ENCODE measurements at regions not wholly inside any gene's neighbourhood (a gene's known extent, or its start where the extent isn't known, plus 50 kb on each side); places are given as distances from the start of the nearest gene placed in this dataset.

DNA sequence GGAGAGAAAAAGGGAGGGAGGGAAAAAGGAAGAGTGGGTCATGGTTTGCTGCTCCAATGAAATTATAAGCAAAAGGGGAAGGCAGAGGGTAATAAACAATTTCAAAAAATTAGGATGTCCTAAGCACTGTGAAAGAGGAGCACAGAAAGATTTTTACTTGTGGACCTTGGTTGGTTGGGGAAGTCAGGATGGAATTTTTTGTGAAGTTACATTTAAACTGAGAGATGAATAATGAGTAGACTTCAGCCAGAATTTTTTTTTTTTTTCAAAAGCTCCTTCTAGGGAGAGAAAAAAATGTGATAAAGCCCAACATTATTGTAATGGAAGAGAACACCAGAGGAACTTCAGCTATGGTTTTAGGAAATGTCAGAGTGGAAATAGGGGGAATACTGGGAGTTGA is 515.9 kb upstream of the PAPPA start:
- Histone ChIP-seq H3K36me3 (replicated peaks in 1 of 2; ENCODE audit: control insufficient read depth in 1 of 2, insufficient read depth in 2 of 2, low read length in 1 of 2) (peaks cover 0 to 4% of the 10 kb centered on the region in 2 experiments), H4K20me1 (ENCODE audit: insufficient read depth) (no peaks in the 10 kb centered on the region), H3K9me2 (no peaks in the 10 kb centered on the region), H3K9ac (peak overlapping the region; percentile 39; the same call in 1 of the 2 replicates), H3K4me2 (no peak overlapping the region), H3K27ac (ENCODE audit: low read depth in 2 of 2, low read length in 1 of 2) (peak overlapping the region in 1 of 2 experiments; percentile 60; a peak in 2 of 4 replicates), H3K4me1 (ENCODE audit: control insufficient read depth in 1 of 2, insufficient read depth in 2 of 2, low read depth in 1 of 2, low read length in 1 of 2) (peaks cover 0 to 36% of the 10 kb centered on the region in 2 experiments; a peak in 2 of 4 replicates), H3K79me2 (ENCODE audit: insufficient read depth) (no peaks in the 10 kb centered on the region), H2AFZ (ENCODE audit: low read depth) (0 out of 2 replicates have a peak overlapping the region, but pooled peaks have one; percentile 3), H3K9me3 (no peaks in the 10 kb centered on the region), H3K4me3 (ENCODE audit: low read depth in 2 of 2, low read length in 1 of 2) (no peak overlapping the region), H3K27me3 (ENCODE audit: insufficient read depth) (no peaks in the 10 kb centered on the region), H3F3A (replicated peaks; ENCODE audit: insufficient read depth) (peaks cover 14% of the 10 kb centered on the region)
- POLR2A ChIA-PET: no interaction called here
- CTCF ChIA-PET: interaction anchor here (1.8 kb wide), 1 partner anchor 44 kb away, joined by 5 read pairs; no protein-coding TSS in a partner anchor
- TF ChIP-seq PBX3 (IDR thresholded peaks at IDR 0.05) (0 out of 2 replicates have a peak, but pooled peaks have one; percentile 17), RXRA (IDR thresholded peaks at IDR 0.05; ENCODE audit: borderline replicate concordance, low read depth) (no peak)
- no peak for DNase-seq

GRCh38 chr9:115640887-115641286 is 512.7 kb upstream of the PAPPA start:
- Histone ChIP-seq H2AFZ (ENCODE audit: low read depth) (no peak overlapping the region), H3F3A (replicated peaks; ENCODE audit: insufficient read depth) (peaks cover 14% of the 10 kb centered on the region), H3K9ac (peak overlapping the region; percentile 78), H3K4me1 (ENCODE audit: control insufficient read depth in 1 of 2, insufficient read depth in 2 of 2, low read depth in 1 of 2, low read length in 1 of 2) (peaks cover 0 to 36% of the 10 kb centered on the region in 2 experiments; a peak in 2 of 4 replicates), H3K27ac (ENCODE audit: low read depth in 2 of 2, low read length in 1 of 2) (peak overlapping the region in 1 of 2 experiments; percentile 99; a peak in 3 of 4 replicates), H3K36me3 (replicated peaks in 1 of 2; ENCODE audit: control insufficient read depth in 1 of 2, insufficient read depth in 2 of 2, low read length in 1 of 2) (peaks cover 0 to 3% of the 10 kb centered on the region in 2 experiments), H3K4me2 (peak overlapping the region; percentile 45), H3K27me3 (ENCODE audit: insufficient read depth) (no peaks in the 10 kb centered on the region), H3K4me3 (ENCODE audit: low read depth in 2 of 2, low read length in 1 of 2) (no peak overlapping the region), H3K9me2 (no peaks in the 10 kb centered on the region), H4K20me1 (ENCODE audit: insufficient read depth) (no peaks in the 10 kb centered on the region), H3K79me2 (ENCODE audit: insufficient read depth) (no peaks in the 10 kb centered on the region), H3K9me3 (no peaks in the 10 kb centered on the region)
- no peak for DNase-seq
- TF ChIP-seq TCF12 (IDR thresholded peaks at IDR 0.05): peak; percentile 94
- TF ChIP-seq NFIC (IDR thresholded peaks at IDR 0.05; ENCODE audit: borderline replicate concordance): peak; percentile 76; the same call in 1 of the 2 replicates
- TF ChIP-seq TEAD4 (IDR thresholded peaks at IDR 0.05; ENCODE audit: borderline replicate concordance, insufficient read depth): peak; percentile 89
- peak; percentile 57; the same call in 1 of the 2 replicates for TF ChIP-seq POLR2AphosphoS5 (IDR thresholded peaks at IDR 0.05; ENCODE audit: low read depth, low read length)
- peak; percentile 92 for TF ChIP-seq PBX3 (IDR thresholded peaks at IDR 0.05)
- no peak for TF ChIP-seq RAD21 (IDR thresholded peaks at IDR 0.05; ENCODE audit: low read length)
- peak; percentile 52 for TF ChIP-seq MEF2A (IDR thresholded peaks at IDR 0.05; ENCODE audit: borderline replicate concordance, low read depth)
- TF ChIP-seq, protein P1, sequence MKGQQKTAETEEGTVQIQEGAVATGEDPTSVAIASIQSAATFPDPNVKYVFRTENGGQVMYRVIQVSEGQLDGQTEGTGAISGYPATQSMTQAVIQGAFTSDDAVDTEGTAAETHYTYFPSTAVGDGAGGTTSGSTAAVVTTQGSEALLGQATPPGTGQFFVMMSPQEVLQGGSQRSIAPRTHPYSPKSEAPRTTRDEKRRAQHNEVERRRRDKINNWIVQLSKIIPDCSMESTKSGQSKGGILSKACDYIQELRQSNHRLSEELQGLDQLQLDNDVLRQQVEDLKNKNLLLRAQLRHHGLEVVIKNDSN (IDR thresholded peaks at IDR 0.05; ENCODE audit: borderline replicate concordance, low read depth): no peak
- TF ChIP-seq EP300 (IDR thresholded peaks at IDR 0.05; ENCODE audit: borderline replicate concordance in 1 of 2, low read depth in 1 of 2, low read length in 1 of 2): peak; percentile 28 to 95; a peak in 3 of 4 replicates
- peak; percentile 69; the same call in 1 of the 2 replicates for TF ChIP-seq RXRA (IDR thresholded peaks at IDR 0.05; ENCODE audit: borderline replicate concordance, low read depth)
- TF ChIP-seq, protein P2, sequence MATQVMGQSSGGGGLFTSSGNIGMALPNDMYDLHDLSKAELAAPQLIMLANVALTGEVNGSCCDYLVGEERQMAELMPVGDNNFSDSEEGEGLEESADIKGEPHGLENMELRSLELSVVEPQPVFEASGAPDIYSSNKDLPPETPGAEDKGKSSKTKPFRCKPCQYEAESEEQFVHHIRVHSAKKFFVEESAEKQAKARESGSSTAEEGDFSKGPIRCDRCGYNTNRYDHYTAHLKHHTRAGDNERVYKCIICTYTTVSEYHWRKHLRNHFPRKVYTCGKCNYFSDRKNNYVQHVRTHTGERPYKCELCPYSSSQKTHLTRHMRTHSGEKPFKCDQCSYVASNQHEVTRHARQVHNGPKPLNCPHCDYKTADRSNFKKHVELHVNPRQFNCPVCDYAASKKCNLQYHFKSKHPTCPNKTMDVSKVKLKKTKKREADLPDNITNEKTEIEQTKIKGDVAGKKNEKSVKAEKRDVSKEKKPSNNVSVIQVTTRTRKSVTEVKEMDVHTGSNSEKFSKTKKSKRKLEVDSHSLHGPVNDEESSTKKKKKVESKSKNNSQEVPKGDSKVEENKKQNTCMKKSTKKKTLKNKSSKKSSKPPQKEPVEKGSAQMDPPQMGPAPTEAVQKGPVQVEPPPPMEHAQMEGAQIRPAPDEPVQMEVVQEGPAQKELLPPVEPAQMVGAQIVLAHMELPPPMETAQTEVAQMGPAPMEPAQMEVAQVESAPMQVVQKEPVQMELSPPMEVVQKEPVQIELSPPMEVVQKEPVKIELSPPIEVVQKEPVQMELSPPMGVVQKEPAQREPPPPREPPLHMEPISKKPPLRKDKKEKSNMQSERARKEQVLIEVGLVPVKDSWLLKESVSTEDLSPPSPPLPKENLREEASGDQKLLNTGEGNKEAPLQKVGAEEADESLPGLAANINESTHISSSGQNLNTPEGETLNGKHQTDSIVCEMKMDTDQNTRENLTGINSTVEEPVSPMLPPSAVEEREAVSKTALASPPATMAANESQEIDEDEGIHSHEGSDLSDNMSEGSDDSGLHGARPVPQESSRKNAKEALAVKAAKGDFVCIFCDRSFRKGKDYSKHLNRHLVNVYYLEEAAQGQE (IDR thresholded peaks at IDR 0.05; ENCODE audit: low read depth, low read length): no peak
- TF ChIP-seq YY1 (IDR thresholded peaks at IDR 0.05; ENCODE audit: low read depth): no peak; the same call in 1 of the 2 replicates
- peak; percentile 70; the same call in 1 of the 2 replicates for TF ChIP-seq ZBTB33 (IDR thresholded peaks at IDR 0.05; ENCODE audit: borderline replicate concordance, low read depth)
- peak; percentile 89 for TF ChIP-seq JUND (IDR thresholded peaks at IDR 0.05)
- TF ChIP-seq, protein P3, sequence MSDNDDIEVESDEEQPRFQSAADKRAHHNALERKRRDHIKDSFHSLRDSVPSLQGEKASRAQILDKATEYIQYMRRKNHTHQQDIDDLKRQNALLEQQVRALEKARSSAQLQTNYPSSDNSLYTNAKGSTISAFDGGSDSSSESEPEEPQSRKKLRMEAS (IDR thresholded peaks at IDR 0.05; ENCODE audit: low read depth): 0 out of 2 replicates have a peak, but pooled peaks have one; percentile 44
- TF ChIP-seq FOSL2 (IDR thresholded peaks at IDR 0.05; ENCODE audit: borderline replicate concordance, low read depth): peak; percentile 86
- TF ChIP-seq FOXM1 (IDR thresholded peaks at IDR 0.05; ENCODE audit: low read depth): peak; percentile 80; the same call in 1 of the 2 replicates
- ChIA-PET POLR2A (no interaction called here), CTCF (no interaction called here)
- 29% methylated on average over 2 of the region's 2 CpGs for WGBS (ENCODE audit: low lambda C conversion rate)

Data from SK-N-SH (cell line).